H1 (cell line): ENCODE measurements at regions not wholly inside any gene's neighbourhood (a gene's known extent, or its start where the extent isn't known, plus 50 kb on each side); places are given as distances from the start of the nearest gene placed in this dataset.

Source experiments
- CEBPB ChIP-seq: IDR thresholded peaks from 2 replicates; pipeline ENCODE4 v1.6.1; 2012; ENCODE audit warnings: low read depth, low read length
- CHD7 ChIP-seq: fragments of 300-600 bp; sonication (generic); IDR thresholded peaks from 2 replicates; pipeline ENCODE4 v1.7.1; 2012; ENCODE audit warnings: low read length, moderate library complexity, mild to moderate bottlenecking, inconsistent platforms; ENCODE audit not compliant: insufficient replicate concordance
- JUN ChIP-seq: IDR thresholded peaks from 2 replicates; pipeline ENCODE4 v1.6.1; 2011; ENCODE audit warnings: low read depth, mild to moderate bottlenecking, improper control_type of control experiment, low read length
- RBBP5 ChIP-seq: IDR thresholded peaks from 2 replicates; pipeline ENCODE4 v1.7.1; 2012; ENCODE audit warnings: low read depth, mild to moderate bottlenecking, inconsistent platforms, low read length, moderate library complexity, borderline replicate concordance
- RFX5 ChIP-seq: IDR thresholded peaks from 2 replicates; pipeline ENCODE4 v1.6.1; 2011; ENCODE audit warnings: low read depth, low read length, improper control_type of control experiment, borderline replicate concordance
- SAP30 ChIP-seq: fragments of 300-600 bp; sonication (generic); IDR thresholded peaks from 2 replicates; pipeline ENCODE4 v1.7.1; 2012; ENCODE audit warnings: low read length, moderate library complexity, mild to moderate bottlenecking, inconsistent platforms; ENCODE audit not compliant: insufficient read depth, insufficient replicate concordance
- SIN3A ChIP-seq, 2 experiments: IDR thresholded peaks in 1 of 2; conservative IDR thresholded peaks in 1 of 2; 2 replicates each; pipeline ENCODE4 v1.6.1; 2011 to 2012; ENCODE audit warnings: low read length in 2 of 2, improper control_type of control experiment in 1 of 2, low read depth in 1 of 2, mild to moderate bottlenecking in 1 of 2
- SP2 ChIP-seq: IDR thresholded peaks from 2 replicates; pipeline ENCODE4 v1.6.1; 2012; ENCODE audit warnings: mild to moderate bottlenecking, low read length, inconsistent platforms
- TBP ChIP-seq: IDR thresholded peaks from 2 replicates; pipeline ENCODE4 v1.6.1; 2011; ENCODE audit warnings: low read depth, low read length, improper control_type of control experiment

- no peak for TF ChIP-seq CHD7
- TF ChIP-seq SP2: no peak
- no peak for TF ChIP-seq JUN
- no peak for TF ChIP-seq RBBP5
- TF ChIP-seq CEBPB: no peak
- no peak for TF ChIP-seq SAP30
- TF ChIP-seq SIN3A (conservative IDR thresholded peaks at IDR 0.05 in 1 of 2, IDR thresholded peaks at IDR 0.05 in 1 of 2; ENCODE audit: low read depth in 1 of 2, low read length in 2 of 2): no peak
- TF ChIP-seq RFX5: no peak
- no peak for TF ChIP-seq TBP
- TF ChIP-seq, all 59 proteins: peak for 0
Observed at GRCh38 chr18:70671889-70672565, 383.2 kb downstream of the SOCS6 start (continued).
